GM12878 (cell line): ENCODE measurements at regions not wholly inside any gene's neighbourhood (a gene's known extent, or its start where the extent isn't known, plus 50 kb on each side); places are given as distances from the start of the nearest gene placed in this dataset.

Experiments
- ATAC-seq: fragments of 200-7000 bp; cut with Tn5 transposase; 3 replicates; pipeline ENCODE4 v1.9.1; 2020; ENCODE audit warnings: mild to moderate bottlenecking, moderate library complexity
- BruUV-seq: library from RNA; stranded (reverse); fragments of 400-500 nt; replicated peaks from 2 replicates; lab custom pipeline; 2021; lab: Mats Ljungman, UMichigan
- CTCF ChIA-PET: fragments of 300-600 bp; sonication (Branson Sonifier 250); formaldehyde crosslinking; extraction: SDS; loops from one replicate; lab custom pipeline; 2021; ENCODE audit warnings: inconsistent platforms; lab: Yijun Ruan, JAX
- POLR2A ChIA-PET: fragments of 350-600 bp; formaldehyde crosslinking; extraction: SDS; loops from one replicate; lab custom pipeline; 2021; ENCODE audit warnings: inconsistent platforms; lab: Charles Lee
- RAD21 ChIA-PET: fragments of 300-600 bp; sonication (Branson Sonifier 250); formaldehyde crosslinking; loops from one replicate; lab custom pipeline; 2023; ENCODE audit warnings: antibody characterized with exemption; ENCODE audit not compliant: unreplicated experiment; lab: Charles Lee
- SMC1A ChIA-PET: fragments of 300-600 bp; sonication (Branson Sonifier 250); formaldehyde crosslinking; loops from one replicate; lab custom pipeline; 2023; ENCODE audit not compliant: unreplicated experiment, uncharacterized antibody; lab: Charles Lee
- DNase-seq: peaks from one replicate; pipeline ENCODE4 v3.0.0-alpha.2; 2011; ENCODE audit warnings: low read depth, low spot score
- FAIRE-seq: peaks from 3 replicates; lab custom pipeline; 2011; peaks lifted over from hg19 to GRCh38; lab: Jason Lieb, UNC
- H2AFZ ChIP-seq: 2 replicates; pipeline ENCODE4 v1.6.0; 2011; ENCODE audit warnings: low read depth, low read length, control low read depth; ENCODE audit not compliant: control insufficient read depth
- H3K27ac ChIP-seq: 2 replicates; pipeline ENCODE4 v1.5.1; 2011; ENCODE audit warnings: control low read depth; ENCODE audit not compliant: control insufficient read depth, insufficient read depth
- H3K27me3 ChIP-seq, 2 experiments: replicated peaks in 1 of 2; 2 replicates each; pipeline versions ENCODE4 v1.6.0 to v1.6.1; 2011; ENCODE audit warnings: low read length in 1 of 2; ENCODE audit not compliant: control insufficient read depth in 2 of 2, insufficient read depth in 2 of 2
- H3K36me3 ChIP-seq, 2 experiments: 2 replicates each; pipeline ENCODE4 v1.5.1; 2011; ENCODE audit warnings: low read length in 1 of 2; ENCODE audit not compliant: control insufficient read depth in 2 of 2, insufficient read depth in 2 of 2
- H3K4me1 ChIP-seq: 2 replicates; pipeline ENCODE4 v1.6.1; 2011; ENCODE audit warnings: mild to moderate bottlenecking, low read length, moderate library complexity, mixed read lengths; ENCODE audit not compliant: control insufficient read depth, insufficient read depth
- H3K4me2 ChIP-seq: 2 replicates; pipeline ENCODE4 v1.6.0; 2011; ENCODE audit warnings: control low read depth; ENCODE audit not compliant: control insufficient read depth, insufficient read depth
- H3K4me3 ChIP-seq: fragments of 200-600 bp; sonication (generic); 2 replicates; pipeline ENCODE4 v1.5.1; 2016
- H3K79me2 ChIP-seq: 2 replicates; pipeline ENCODE4 v1.6.0; 2011; ENCODE audit warnings: low read length; ENCODE audit not compliant: control insufficient read depth, insufficient read depth
- H3K9ac ChIP-seq: 2 replicates; pipeline ENCODE4 v1.8.0; 2011; ENCODE audit warnings: low read length, control low read depth, mixed read lengths; ENCODE audit not compliant: control insufficient read depth, insufficient read depth
- H3K9me3 ChIP-seq: replicated peaks from 3 replicates; pipeline ENCODE4 v1.5.1; 2011; ENCODE audit warnings: mild to moderate bottlenecking, low read length; ENCODE audit not compliant: control insufficient read depth, insufficient read depth
- H4K20me1 ChIP-seq: 2 replicates; pipeline ENCODE4 v1.6.0; 2011; ENCODE audit not compliant: control insufficient read depth, insufficient read depth
- CBX3 ChIP-seq: fragments of 200-600 bp; sonication (generic); IDR thresholded peaks from 2 replicates; pipeline ENCODE4 v1.6.1; 2016; ENCODE audit warnings: low read depth, borderline replicate concordance
- DPF2 ChIP-seq: fragments of 450-650 bp; IDR thresholded peaks from 2 replicates; pipeline ENCODE4 v1.6.1; 2017; ENCODE audit warnings: mild to moderate bottlenecking
- EGR1 ChIP-seq, 2 experiments: IDR thresholded peaks; 1 replicate in 1 of 2; 2 replicates in 1 of 2; pipeline ENCODE4 v1.6.1; 2011 to 2012; ENCODE audit warnings: low read depth in 2 of 2, low read length in 2 of 2, borderline replicate concordance in 1 of 2, mild to moderate bottlenecking in 1 of 2, moderate library complexity in 1 of 2
- ESRRA ChIP-seq: IDR thresholded peaks from 2 replicates; pipeline ENCODE4 v1.6.1; 2012; ENCODE audit warnings: mild to moderate bottlenecking, low read length, improper control_type of control experiment
- FOS ChIP-seq: IDR thresholded peaks from 3 replicates; pipeline ENCODE4 v1.6.1; 2011; ENCODE audit warnings: borderline replicate concordance; ENCODE audit not compliant: insufficient read length; ENCODE audit errors: extremely low read depth
- NFIC ChIP-seq: IDR thresholded peaks from 2 replicates; pipeline ENCODE4 v1.6.1; 2012; ENCODE audit warnings: low read depth, mild to moderate bottlenecking, inconsistent platforms, low read length, moderate library complexity
- NR2F1 ChIP-seq: fragments of 450-650 bp; conservative IDR thresholded peaks from 2 replicates; pipeline ENCODE4 v1.6.1; 2017; ENCODE audit warnings: mild to moderate bottlenecking
- NRF1 ChIP-seq: conservative IDR thresholded peaks from 2 replicates; pipeline ENCODE4 v1.6.1; 2011; ENCODE audit warnings: mild to moderate bottlenecking, low read depth, low read length, improper control_type of control experiment
- POU2F2 ChIP-seq: IDR thresholded peaks from 3 replicates; pipeline ENCODE4 v1.6.1; 2011; ENCODE audit warnings: low read depth, mild to moderate bottlenecking, low read length, borderline replicate concordance
- RAD51 ChIP-seq: fragments of 450-650 bp; IDR thresholded peaks from 2 replicates; pipeline ENCODE4 v1.6.1; 2016; ENCODE audit warnings: moderate library complexity, mild to moderate bottlenecking, inconsistent platforms
- SP1 ChIP-seq: IDR thresholded peaks from one replicate; pipeline ENCODE4 v1.6.1; 2011; ENCODE audit warnings: low read depth, low read length
- ZNF207 ChIP-seq: fragments of 450-650 bp; IDR thresholded peaks from 2 replicates; pipeline ENCODE4 v1.6.1; 2014; ENCODE audit warnings: antibody characterized with exemption, mild to moderate bottlenecking, borderline replicate concordance
- ZNF687 ChIP-seq: fragments of 450-650 bp; IDR thresholded peaks from 2 replicates; pipeline ENCODE4 v1.6.1; 2017; ENCODE audit warnings: mild to moderate bottlenecking, moderate library complexity
- WGBS: methylation state at CpG from one replicate; pipeline ENCODE4 v1.1.6; 2016; ENCODE audit warnings: low lambda C conversion rate; ENCODE audit not compliant: insufficient replicate concordance, insufficient coverage; ENCODE audit errors: missing lambda C conversion rate; 5-methylcytosine and 5-hydroxymethylcytosine counted together
- in situ Hi-C: fragments of 300-500 bp; cut with MboI; formaldehyde crosslinking; loops from 9 replicates; pipeline ENCODE4 v1.14.3; 2018; ENCODE audit warnings: mixed read lengths
- intact Hi-C: fragments of 100-400 bp; cut with micrococcal nuclease; formaldehyde crosslinking; loops from one replicate; pipeline ENCODE4 v1.14.2; 2022; ENCODE audit not compliant: unreplicated experiment
- TF ChIP-seq, protein P1 (sequence below): fragments of 450-650 bp; IDR thresholded peaks from 2 replicates; pipeline ENCODE4 v1.6.1; 2016; ENCODE audit warnings: mild to moderate bottlenecking, moderate library complexity, borderline replicate concordance
- TF ChIP-seq, protein P2 (sequence below): IDR thresholded peaks from 2 replicates; pipeline ENCODE4 v1.6.1; 2011; ENCODE audit warnings: low read depth, low read length, improper control_type of control experiment, borderline replicate concordance
- TF ChIP-seq, protein P3 (sequence below): fragments of 450-650 bp; IDR thresholded peaks from 2 replicates; pipeline ENCODE4 v1.6.1; 2016; ENCODE audit warnings: mild to moderate bottlenecking

- intact Hi-C loops = no loop called here
- Histone ChIP-seq H3K9me3 (no peaks in the 10 kb centered on the region), H3K27ac (no peak overlapping the region), H3K9ac (no peak overlapping the region), H4K20me1 (no peaks in the 10 kb centered on the region), H2AFZ (no peak overlapping the region), H3K27me3 (no peaks in the 10 kb centered on the region), H3K79me2 (no peaks in the 10 kb centered on the region), H3K36me3 (no peaks in the 10 kb centered on the region), H3K4me3 (no peak overlapping the region), H3K4me2 (no peak overlapping the region), H3K4me1 (no peaks in the 10 kb centered on the region)
- RAD21 ChIA-PET = no interaction called here
- CTCF ChIA-PET = interaction anchor here (0.6 kb wide), 1 partner anchor 38 kb away, joined by 3 read pairs; no protein-coding TSS in a partner anchor
- WGBS = 1% methylated on average over 4 of the region's 4 CpGs
- POLR2A ChIA-PET = no interaction called here
- DNase-seq (no peak), ATAC-seq (no peak), FAIRE-seq (no peak)
- in situ Hi-C loops = no loop called here
- SMC1A ChIA-PET = no interaction called here
- BruUV-seq = no TSS peak
- TF ChIP-seq, protein P1, sequence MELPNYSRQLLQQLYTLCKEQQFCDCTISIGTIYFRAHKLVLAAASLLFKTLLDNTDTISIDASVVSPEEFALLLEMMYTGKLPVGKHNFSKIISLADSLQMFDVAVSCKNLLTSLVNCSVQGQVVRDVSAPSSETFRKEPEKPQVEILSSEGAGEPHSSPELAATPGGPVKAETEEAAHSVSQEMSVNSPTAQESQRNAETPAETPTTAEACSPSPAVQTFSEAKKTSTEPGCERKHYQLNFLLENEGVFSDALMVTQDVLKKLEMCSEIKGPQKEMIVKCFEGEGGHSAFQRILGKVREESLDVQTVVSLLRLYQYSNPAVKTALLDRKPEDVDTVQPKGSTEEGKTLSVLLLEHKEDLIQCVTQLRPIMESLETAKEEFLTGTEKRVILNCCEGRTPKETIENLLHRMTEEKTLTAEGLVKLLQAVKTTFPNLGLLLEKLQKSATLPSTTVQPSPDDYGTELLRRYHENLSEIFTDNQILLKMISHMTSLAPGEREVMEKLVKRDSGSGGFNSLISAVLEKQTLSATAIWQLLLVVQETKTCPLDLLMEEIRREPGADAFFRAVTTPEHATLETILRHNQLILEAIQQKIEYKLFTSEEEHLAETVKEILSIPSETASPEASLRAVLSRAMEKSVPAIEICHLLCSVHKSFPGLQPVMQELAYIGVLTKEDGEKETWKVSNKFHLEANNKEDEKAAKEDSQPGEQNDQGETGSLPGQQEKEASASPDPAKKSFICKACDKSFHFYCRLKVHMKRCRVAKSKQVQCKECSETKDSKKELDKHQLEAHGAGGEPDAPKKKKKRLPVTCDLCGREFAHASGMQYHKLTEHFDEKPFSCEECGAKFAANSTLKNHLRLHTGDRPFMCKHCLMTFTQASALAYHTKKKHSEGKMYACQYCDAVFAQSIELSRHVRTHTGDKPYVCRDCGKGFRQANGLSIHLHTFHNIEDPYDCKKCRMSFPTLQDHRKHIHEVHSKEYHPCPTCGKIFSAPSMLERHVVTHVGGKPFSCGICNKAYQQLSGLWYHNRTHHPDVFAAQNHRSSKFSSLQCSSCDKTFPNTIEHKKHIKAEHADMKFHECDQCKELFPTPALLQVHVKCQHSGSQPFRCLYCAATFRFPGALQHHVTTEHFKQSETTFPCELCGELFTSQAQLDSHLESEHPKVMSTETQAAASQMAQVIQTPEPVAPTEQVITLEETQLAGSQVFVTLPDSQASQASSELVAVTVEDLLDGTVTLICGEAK = no peak
- TF ChIP-seq, protein P2, sequence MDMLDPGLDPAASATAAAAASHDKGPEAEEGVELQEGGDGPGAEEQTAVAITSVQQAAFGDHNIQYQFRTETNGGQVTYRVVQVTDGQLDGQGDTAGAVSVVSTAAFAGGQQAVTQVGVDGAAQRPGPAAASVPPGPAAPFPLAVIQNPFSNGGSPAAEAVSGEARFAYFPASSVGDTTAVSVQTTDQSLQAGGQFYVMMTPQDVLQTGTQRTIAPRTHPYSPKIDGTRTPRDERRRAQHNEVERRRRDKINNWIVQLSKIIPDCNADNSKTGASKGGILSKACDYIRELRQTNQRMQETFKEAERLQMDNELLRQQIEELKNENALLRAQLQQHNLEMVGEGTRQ = no peak
- TF ChIP-seq ZNF687 = no peak
- no peak for TF ChIP-seq CBX3
- TF ChIP-seq FOS = no peak
- no peak for TF ChIP-seq EGR1 (IDR thresholded peaks at IDR 0.05; ENCODE audit: borderline replicate concordance in 1 of 2, low read depth in 2 of 2, low read length in 2 of 2)
- no peak for TF ChIP-seq RAD51
- TF ChIP-seq ZNF207 = no peak
- TF ChIP-seq DPF2 = no peak
- no peak for TF ChIP-seq NRF1
- no peak for TF ChIP-seq NR2F1
- TF ChIP-seq, protein P3, sequence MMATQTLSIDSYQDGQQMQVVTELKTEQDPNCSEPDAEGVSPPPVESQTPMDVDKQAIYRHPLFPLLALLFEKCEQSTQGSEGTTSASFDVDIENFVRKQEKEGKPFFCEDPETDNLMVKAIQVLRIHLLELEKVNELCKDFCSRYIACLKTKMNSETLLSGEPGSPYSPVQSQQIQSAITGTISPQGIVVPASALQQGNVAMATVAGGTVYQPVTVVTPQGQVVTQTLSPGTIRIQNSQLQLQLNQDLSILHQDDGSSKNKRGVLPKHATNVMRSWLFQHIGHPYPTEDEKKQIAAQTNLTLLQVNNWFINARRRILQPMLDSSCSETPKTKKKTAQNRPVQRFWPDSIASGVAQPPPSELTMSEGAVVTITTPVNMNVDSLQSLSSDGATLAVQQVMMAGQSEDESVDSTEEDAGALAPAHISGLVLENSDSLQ = no peak
- no peak for TF ChIP-seq POU2F2
- no peak for TF ChIP-seq SP1
- TF ChIP-seq ESRRA = no peak
- no peak for TF ChIP-seq NFIC
Observed at GRCh38 chr2:107376909-107377308, 449.8 kb upstream of the RGPD4 start.
